Astrocyte of the cerebellum (primary cell): ENCODE measurements at regions not wholly inside any gene's neighbourhood (a gene's known extent, or its start where the extent isn't known, plus 50 kb on each side); places are given as distances from the start of the nearest gene placed in this dataset.

Experiments used
- DNase-seq: peaks from one replicate; pipeline ENCODE4 v3.0.0-alpha.2; 2011; ENCODE audit warnings: low read depth
- H3K4me3 ChIP-seq: 2 replicates; pipeline ENCODE4 v1.5.1; 2011; ENCODE audit warnings: mild to moderate bottlenecking, low read depth, low read length, moderate library complexity
- in situ Hi-C: cut with HindIII; loops from 2 replicates; pipeline ENCODE4 v1.10.0; 2017; ENCODE audit warnings: low sequenced_read_pairs
- TF ChIP-seq, protein P1 (sequence below): IDR thresholded peaks from 2 replicates; pipeline ENCODE4 v1.5.1; 2012; ENCODE audit warnings: low read length, low read depth, moderate library complexity, mild to moderate bottlenecking; ENCODE audit errors: missing control alignments

DNA sequence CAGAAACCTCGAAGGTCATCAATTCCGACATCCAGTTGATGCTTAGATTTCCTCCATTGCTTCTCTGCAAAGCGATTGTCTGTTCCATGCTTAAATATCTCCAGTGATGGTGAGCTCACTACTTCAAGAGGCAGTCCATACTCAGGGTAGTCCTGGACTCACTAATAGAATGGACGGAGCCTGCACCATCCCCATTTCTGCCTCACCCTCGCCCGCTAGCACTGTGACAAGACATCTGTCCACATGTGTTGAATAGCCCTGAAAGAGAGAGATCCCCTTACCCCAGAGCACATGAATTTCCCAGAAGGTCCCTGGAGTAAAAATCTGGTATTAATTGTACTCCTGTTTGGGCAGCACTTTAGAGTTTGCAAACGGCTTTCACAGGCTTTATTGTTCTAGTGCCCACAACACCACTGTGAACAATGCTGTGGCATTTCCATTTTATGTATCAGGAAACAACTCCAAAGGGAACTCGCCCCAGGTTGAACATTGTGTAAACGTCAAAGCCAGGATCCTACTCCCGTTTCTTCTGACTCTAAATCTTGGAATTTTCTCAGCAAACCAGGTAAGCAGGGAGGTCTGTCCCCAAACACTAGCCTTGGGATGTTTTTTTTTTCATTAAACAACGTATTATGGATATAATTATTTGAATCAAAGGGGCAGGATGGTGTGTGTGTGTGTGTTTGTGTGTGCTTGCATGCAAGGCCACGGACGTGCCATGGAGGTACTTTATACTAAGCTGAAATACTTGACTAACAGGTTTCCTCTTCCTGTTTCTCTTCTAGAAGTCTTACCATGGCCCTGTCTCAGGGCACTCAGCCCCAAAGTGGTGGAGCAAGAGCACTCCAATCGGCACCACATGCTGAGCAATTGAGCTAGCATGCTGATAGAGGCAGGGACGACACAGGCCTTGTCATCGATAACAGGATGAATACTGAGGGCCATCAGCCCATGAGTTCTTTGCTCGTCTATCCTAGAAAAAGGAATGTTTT is 198.3 kb downstream of the OPA1 start:
- in situ Hi-C loops = no loop called here
- DNase-seq = no peak
- TF ChIP-seq, protein P1, sequence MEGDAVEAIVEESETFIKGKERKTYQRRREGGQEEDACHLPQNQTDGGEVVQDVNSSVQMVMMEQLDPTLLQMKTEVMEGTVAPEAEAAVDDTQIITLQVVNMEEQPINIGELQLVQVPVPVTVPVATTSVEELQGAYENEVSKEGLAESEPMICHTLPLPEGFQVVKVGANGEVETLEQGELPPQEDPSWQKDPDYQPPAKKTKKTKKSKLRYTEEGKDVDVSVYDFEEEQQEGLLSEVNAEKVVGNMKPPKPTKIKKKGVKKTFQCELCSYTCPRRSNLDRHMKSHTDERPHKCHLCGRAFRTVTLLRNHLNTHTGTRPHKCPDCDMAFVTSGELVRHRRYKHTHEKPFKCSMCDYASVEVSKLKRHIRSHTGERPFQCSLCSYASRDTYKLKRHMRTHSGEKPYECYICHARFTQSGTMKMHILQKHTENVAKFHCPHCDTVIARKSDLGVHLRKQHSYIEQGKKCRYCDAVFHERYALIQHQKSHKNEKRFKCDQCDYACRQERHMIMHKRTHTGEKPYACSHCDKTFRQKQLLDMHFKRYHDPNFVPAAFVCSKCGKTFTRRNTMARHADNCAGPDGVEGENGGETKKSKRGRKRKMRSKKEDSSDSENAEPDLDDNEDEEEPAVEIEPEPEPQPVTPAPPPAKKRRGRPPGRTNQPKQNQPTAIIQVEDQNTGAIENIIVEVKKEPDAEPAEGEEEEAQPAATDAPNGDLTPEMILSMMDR = no peak
- no peak overlapping the region for H3K4me3 ChIP-seq

- H3K4me3 ChIP-seq = no peak overlapping the region
- DNase-seq = no peak
- TF ChIP-seq, protein P1 = no peak
- in situ Hi-C loops = no loop called here
These were observed 200.1 kb downstream of the OPA1 start for GRCh38 chr3:193793123-193793522.

DNA sequence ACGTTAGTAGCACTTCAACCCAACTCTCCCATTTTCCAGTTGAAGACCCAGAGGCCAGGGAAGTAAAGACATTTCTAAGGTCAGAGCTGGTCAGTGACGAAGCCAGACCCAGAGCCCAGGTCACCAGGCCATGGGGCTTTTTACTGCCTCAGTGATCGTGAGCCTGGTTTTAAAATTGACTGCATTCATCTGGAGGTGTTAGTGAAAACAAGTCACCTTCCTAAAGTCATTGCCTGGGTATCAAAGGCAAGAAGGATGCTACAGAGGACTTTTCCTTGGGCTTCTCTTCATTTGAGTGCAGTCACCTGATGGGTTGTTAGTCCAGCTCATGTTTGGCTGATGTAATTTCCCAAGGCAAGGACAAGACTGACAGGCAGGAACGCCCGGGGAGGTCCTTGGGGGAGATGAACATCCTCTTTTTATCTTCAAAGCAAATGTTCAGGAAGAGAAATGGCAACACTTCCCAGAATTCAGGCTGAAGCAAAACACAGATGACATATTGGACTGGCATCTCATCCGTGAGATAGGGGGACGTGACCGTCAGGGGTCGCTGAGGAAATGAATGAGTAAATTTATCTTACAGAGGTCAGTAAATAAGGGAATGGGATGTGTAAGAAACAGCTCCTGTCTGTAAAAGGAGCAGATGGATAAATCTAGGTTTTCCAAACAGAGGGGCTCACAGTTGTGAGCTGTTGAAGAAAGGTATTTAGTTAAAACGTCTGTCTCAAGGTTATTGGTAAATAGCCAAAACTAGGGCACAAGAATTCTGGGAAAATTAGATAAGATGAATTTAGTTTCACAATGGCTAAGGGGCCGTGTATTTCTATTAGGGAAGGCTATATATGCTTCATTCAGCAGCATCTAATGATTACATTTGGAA is 201.2 kb downstream of the OPA1 start:
- DNase-seq = no peak
- no peak overlapping the region for H3K4me3 ChIP-seq
- TF ChIP-seq, protein P1 = no peak
- in situ Hi-C loops = no loop called here

- in situ Hi-C loops = no loop called here
These were observed 202.2 kb downstream of the OPA1 start for GRCh38 chr3:193795062-193795690.

GRCh38 chr3:193796089-193796488 is 203.1 kb downstream of the OPA1 start:
- TF ChIP-seq, protein P1 = no peak
- no peak for DNase-seq
- no peak overlapping the region for H3K4me3 ChIP-seq
- in situ Hi-C loops = no loop called here

More at GRCh38 chr3:193795062-193795690, 202.2 kb downstream of the OPA1 start:
- no peak for DNase-seq
- no peak overlapping the region for H3K4me3 ChIP-seq
- TF ChIP-seq, protein P1 = no peak

GRCh38 chr3:193797566-193797965 is 204.6 kb downstream of the OPA1 start:
- no peak for DNase-seq

More at GRCh38 chr3:193797566-193797965, 204.6 kb downstream of the OPA1 start:
- no peak overlapping the region for H3K4me3 ChIP-seq
- in situ Hi-C loops = no loop called here
- TF ChIP-seq, protein P1 = no peak
